SK-N-SH treated with all-trans-retinoic acid at 6 μM for 48 hours (cell line): ENCODE measurements at regions not wholly inside any gene's neighbourhood (a gene's known extent, or its start where the extent isn't known, plus 50 kb on each side); places are given as distances from the start of the nearest gene placed in this dataset.

Experiments used
- ATAC-seq: fragments of 200-7000 bp; cut with Tn5 transposase; 3 replicates; pipeline ENCODE4 v1.9.1; 2020; ENCODE audit warnings: mild to moderate bottlenecking, moderate library complexity
- ARNTL ChIP-seq: fragments of 450-650 bp; formaldehyde crosslinking; IDR thresholded peaks from 2 replicates; pipeline ENCODE4 v1.5.0; 2020; ENCODE audit warnings: low read depth, mild to moderate bottlenecking, moderate library complexity, borderline replicate concordance
- BACH2 ChIP-seq: fragments of 250-450 bp; sonication (Bioruptor Pico); IDR thresholded peaks from 2 replicates; pipeline ENCODE4 v1.9.0; 2021; ENCODE audit warnings: mild to moderate bottlenecking, borderline replicate concordance
- CREB5 ChIP-seq: fragments of 250-450 bp; sonication (Bioruptor Pico); IDR thresholded peaks from 2 replicates; pipeline ENCODE4 v1.5.1; 2020; ENCODE audit warnings: low read depth, mild to moderate bottlenecking, moderate library complexity
- CSDC2 ChIP-seq: fragments of 250-450 bp; sonication (Bioruptor Pico); IDR thresholded peaks from 2 replicates; pipeline ENCODE4 v1.5.0; 2020; ENCODE audit warnings: mild to moderate bottlenecking, moderate library complexity
- ESRRG ChIP-seq: fragments of 250-450 bp; sonication (Bioruptor Pico); IDR thresholded peaks from 2 replicates; pipeline ENCODE4 v1.6.1; 2021; ENCODE audit warnings: mild to moderate bottlenecking
- GLIS3 ChIP-seq: fragments of 250-450 bp; sonication (Bioruptor Pico); IDR thresholded peaks from 2 replicates; pipeline ENCODE4 v1.5.0; 2020; ENCODE audit warnings: mild to moderate bottlenecking, moderate library complexity
- OSR1 ChIP-seq: fragments of 250-450 bp; sonication (Bioruptor Pico); IDR thresholded peaks from 2 replicates; pipeline ENCODE4 v1.8.0; 2022; ENCODE audit warnings: moderate library complexity, mild to moderate bottlenecking, inconsistent platforms
- PATZ1 ChIP-seq: fragments of 250-450 bp; sonication (Bioruptor Pico); IDR thresholded peaks from 2 replicates; pipeline ENCODE4 v1.8.0; 2020; ENCODE audit warnings: mild to moderate bottlenecking, moderate library complexity, borderline replicate concordance
- POU6F1 ChIP-seq: fragments of 250-450 bp; sonication (Bioruptor Pico); IDR thresholded peaks from 2 replicates; pipeline ENCODE4 v1.8.0; 2021; ENCODE audit warnings: low read depth, mild to moderate bottlenecking, moderate library complexity, borderline replicate concordance
- PPARA ChIP-seq: fragments of 250-450 bp; sonication (Bioruptor Pico); IDR thresholded peaks from 2 replicates; pipeline ENCODE4 v1.5.0; 2020; ENCODE audit warnings: mild to moderate bottlenecking, borderline replicate concordance
- RARB ChIP-seq: fragments of 250-450 bp; sonication (Bioruptor Pico); IDR thresholded peaks from 2 replicates; pipeline ENCODE4 v1.8.0; 2021; ENCODE audit warnings: mild to moderate bottlenecking, moderate library complexity
- SNAI2 ChIP-seq: fragments of 250-450 bp; sonication (Bioruptor Pico); IDR thresholded peaks from 2 replicates; pipeline ENCODE4 v1.5.0; 2020; ENCODE audit warnings: mild to moderate bottlenecking, moderate library complexity
- TCF4 ChIP-seq: fragments of 250-450 bp; sonication (Bioruptor Pico); IDR thresholded peaks from 2 replicates; pipeline ENCODE4 v1.8.0; 2021; ENCODE audit warnings: mild to moderate bottlenecking, moderate library complexity, borderline replicate concordance
- TOX ChIP-seq: fragments of 250-450 bp; sonication (Bioruptor Pico); IDR thresholded peaks from 2 replicates; pipeline ENCODE4 v1.8.0; 2021; ENCODE audit warnings: mild to moderate bottlenecking, moderate library complexity, borderline replicate concordance
- TSHZ2 ChIP-seq: fragments of 250-450 bp; sonication (Bioruptor Pico); IDR thresholded peaks from 2 replicates; pipeline ENCODE4 v1.5.0; 2020; ENCODE audit warnings: mild to moderate bottlenecking, moderate library complexity
- ZC3H10 ChIP-seq: fragments of 250-450 bp; sonication (Bioruptor Pico); IDR thresholded peaks from 2 replicates; pipeline ENCODE4 v1.5.1; 2021; ENCODE audit warnings: mild to moderate bottlenecking, moderate library complexity
- ZFP3 ChIP-seq: fragments of 250-450 bp; sonication (Bioruptor Pico); IDR thresholded peaks from 2 replicates; pipeline ENCODE4 v1.5.0; 2020; ENCODE audit warnings: mild to moderate bottlenecking, moderate library complexity
- ZNF565 ChIP-seq: fragments of 450-650 bp; formaldehyde crosslinking; conservative IDR thresholded peaks from 2 replicates; pipeline ENCODE4 v1.5.0; 2020; ENCODE audit warnings: low read depth, mild to moderate bottlenecking, moderate library complexity
- ZNF70 ChIP-seq: fragments of 450-650 bp; formaldehyde crosslinking; IDR thresholded peaks from 2 replicates; pipeline ENCODE4 v1.5.0; 2020; ENCODE audit warnings: mild to moderate bottlenecking, moderate library complexity
- ZNF8 ChIP-seq: fragments of 450-650 bp; formaldehyde crosslinking; IDR thresholded peaks from 2 replicates; pipeline ENCODE4 v1.5.0; 2020; ENCODE audit warnings: mild to moderate bottlenecking, moderate library complexity
- TF ChIP-seq, protein P1 (sequence below): fragments of 250-450 bp; sonication (Bioruptor Pico); IDR thresholded peaks from 2 replicates; pipeline ENCODE4 v1.5.1; 2021; ENCODE audit warnings: mild to moderate bottlenecking, moderate library complexity

DNA sequence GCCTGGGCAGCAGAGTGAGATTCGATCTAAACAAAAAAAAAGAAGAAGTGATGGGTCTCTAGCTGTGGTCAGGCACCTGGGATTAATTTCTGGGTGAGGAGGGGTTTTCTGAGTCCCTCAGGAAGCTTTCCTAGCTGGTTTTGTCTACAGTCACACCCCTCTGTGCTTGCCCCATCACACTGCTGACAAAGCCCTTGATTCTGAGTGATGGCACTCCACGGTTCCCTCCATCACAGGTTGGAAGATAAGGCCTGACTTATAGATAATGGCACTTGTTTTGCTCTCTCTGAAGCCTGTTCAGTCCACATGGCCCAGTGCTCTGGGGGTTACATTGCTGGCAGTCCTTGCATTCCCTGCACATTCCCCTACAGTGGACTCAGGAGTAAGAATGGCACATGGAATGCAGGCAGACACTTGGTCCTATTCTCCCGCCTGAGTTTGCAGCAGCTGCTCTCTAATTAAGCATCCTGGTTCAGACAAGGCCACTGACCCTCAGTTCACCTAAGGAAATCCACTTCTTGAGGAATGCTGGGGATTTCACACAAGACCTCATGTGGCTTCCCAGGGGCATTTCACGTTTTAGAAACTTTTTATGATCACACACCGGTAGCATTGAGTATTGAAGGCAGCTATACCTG is 81.0 kb upstream of the NMNAT3 start:
- no peak for ATAC-seq
- TF ChIP-seq CREB5 (CRISPR knock-in tag) (no peak), PATZ1 (CRISPR knock-in tag) (no peak), CSDC2 (no peak), ZC3H10 (no peak)

GRCh38 chr3:139757448-139758030 is 79.8 kb upstream of the NMNAT3 start:
- no peak for ATAC-seq
- TF ChIP-seq ZNF70 = no peak
- no peak for TF ChIP-seq TSHZ2 (CRISPR knock-in tag)
- TF ChIP-seq CSDC2 = no peak
- TF ChIP-seq ESRRG (CRISPR knock-in tag) = no peak
- no peak for TF ChIP-seq RARB (CRISPR knock-in tag)
- TF ChIP-seq SNAI2 = no peak
- no peak for TF ChIP-seq TOX (CRISPR knock-in tag)
- no peak for TF ChIP-seq ZNF565 (CRISPR knock-in tag)
- TF ChIP-seq CREB5 (CRISPR knock-in tag) = no peak
- TF ChIP-seq GLIS3 (CRISPR knock-in tag) = no peak
- no peak for TF ChIP-seq PPARA
- no peak for TF ChIP-seq ZNF8 (CRISPR knock-in tag)
- TF ChIP-seq OSR1 = no peak
- TF ChIP-seq TCF4 = no peak
- TF ChIP-seq BACH2 (CRISPR knock-in tag) = no peak

DNA sequence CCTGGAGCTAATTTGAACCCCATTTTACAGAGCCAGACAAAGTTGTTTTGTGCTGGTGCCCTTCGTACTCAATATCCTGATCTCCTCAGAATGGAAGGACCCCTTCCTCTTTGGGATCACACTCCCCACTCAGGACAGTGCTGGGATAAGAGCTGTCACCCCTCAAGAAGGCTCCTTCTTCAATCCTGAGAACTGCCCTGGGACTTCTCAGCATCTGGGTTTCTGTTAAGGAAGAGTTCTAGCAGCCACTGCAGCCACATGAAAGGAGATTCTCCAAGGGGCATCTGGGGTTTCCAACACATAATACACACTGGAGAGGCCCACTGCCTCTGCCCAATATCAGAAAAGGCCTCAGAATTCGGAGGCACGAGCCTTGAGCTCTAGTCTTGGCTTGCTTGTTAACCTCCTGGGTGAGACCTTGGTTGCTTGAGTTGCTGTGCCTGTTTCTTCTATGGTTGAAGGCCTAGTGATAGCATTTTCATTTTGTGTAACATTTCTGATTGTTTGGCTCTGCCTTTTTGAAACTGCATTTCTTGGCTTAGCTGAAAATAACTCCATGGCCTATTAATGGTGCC is 78.8 kb upstream of the NMNAT3 start:
- ATAC-seq = no peak
- no peak for TF ChIP-seq SNAI2
- TF ChIP-seq, protein P1, sequence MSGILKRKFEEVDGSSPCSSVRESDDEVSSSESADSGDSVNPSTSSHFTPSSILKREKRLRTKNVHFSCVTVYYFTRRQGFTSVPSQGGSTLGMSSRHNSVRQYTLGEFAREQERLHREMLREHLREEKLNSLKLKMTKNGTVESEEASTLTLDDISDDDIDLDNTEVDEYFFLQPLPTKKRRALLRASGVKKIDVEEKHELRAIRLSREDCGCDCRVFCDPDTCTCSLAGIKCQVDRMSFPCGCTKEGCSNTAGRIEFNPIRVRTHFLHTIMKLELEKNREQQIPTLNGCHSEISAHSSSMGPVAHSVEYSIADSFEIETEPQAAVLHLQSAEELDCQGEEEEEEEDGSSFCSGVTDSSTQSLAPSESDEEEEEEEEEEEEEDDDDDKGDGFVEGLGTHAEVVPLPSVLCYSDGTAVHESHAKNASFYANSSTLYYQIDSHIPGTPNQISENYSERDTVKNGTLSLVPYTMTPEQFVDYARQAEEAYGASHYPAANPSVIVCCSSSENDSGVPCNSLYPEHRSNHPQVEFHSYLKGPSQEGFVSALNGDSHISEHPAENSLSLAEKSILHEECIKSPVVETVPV = no peak
- no peak for TF ChIP-seq ARNTL
- no peak for TF ChIP-seq TSHZ2 (CRISPR knock-in tag)
- no peak for TF ChIP-seq OSR1
- TF ChIP-seq PPARA = no peak
- TF ChIP-seq ZNF8 (CRISPR knock-in tag) = no peak
- no peak for TF ChIP-seq ESRRG (CRISPR knock-in tag)
- no peak for TF ChIP-seq GLIS3 (CRISPR knock-in tag)
- no peak for TF ChIP-seq ZFP3
- no peak for TF ChIP-seq ZC3H10
- no peak for TF ChIP-seq TOX (CRISPR knock-in tag)
- no peak for TF ChIP-seq POU6F1 (CRISPR knock-in tag)
- TF ChIP-seq CSDC2 = no peak
